ENCODE measurements at regions not wholly inside any gene's neighbourhood (a gene's known extent, or its start where the extent isn't known, plus 50 kb on each side); places are given as distances from the start of the nearest gene placed in this dataset.
"Not testable (repeated sequence)": the region's sequence is repeated elsewhere in the genome, so short reads cannot be mapped to it uniquely, and the experiment has no call there.

- H3K9me3 Mint-ChIP-seq; DNase-seq; H3K36me3 Mint-ChIP-seq (ENCODE audit: low read depth); H3K27ac Mint-ChIP-seq; H3K27me3 Mint-ChIP-seq (ENCODE audit: insufficient read depth); H3K4me3 Mint-ChIP-seq; H3K4me1 Mint-ChIP-seq (ENCODE audit: low read depth): not testable (repeated sequence)
These were observed 1332.0 kb downstream of the CDH12 start for GRCh38 chr5:21521157-21521556.

GRCh38 chr5:21496926-21497325, 1356.2 kb downstream of the CDH12 start:
- not testable (repeated sequence) for H3K9me3 Mint-ChIP-seq; H3K4me1 Mint-ChIP-seq (ENCODE audit: low read depth); DNase-seq; H3K27ac Mint-ChIP-seq; H3K4me3 Mint-ChIP-seq; H3K27me3 Mint-ChIP-seq (ENCODE audit: insufficient read depth); H3K36me3 Mint-ChIP-seq (ENCODE audit: low read depth)

- not testable (repeated sequence) for H3K9me3 Mint-ChIP-seq; H3K4me1 Mint-ChIP-seq (ENCODE audit: low read depth); H3K27ac Mint-ChIP-seq; DNase-seq; H3K36me3 Mint-ChIP-seq (ENCODE audit: low read depth); H3K27me3 Mint-ChIP-seq (ENCODE audit: insufficient read depth); H3K4me3 Mint-ChIP-seq
These were observed 1357.1 kb downstream of the CDH12 start for GRCh38 chr5:21496056-21496455.

- not testable (repeated sequence) for H3K4me3 Mint-ChIP-seq; H3K36me3 Mint-ChIP-seq (ENCODE audit: low read depth); H3K9me3 Mint-ChIP-seq; H3K27ac Mint-ChIP-seq; DNase-seq; H3K27me3 Mint-ChIP-seq (ENCODE audit: insufficient read depth); H3K4me1 Mint-ChIP-seq (ENCODE audit: low read depth)
These were observed 1357.9 kb downstream of the CDH12 start for GRCh38 chr5:21495235-21495634.

- H3K4me1 Mint-ChIP-seq (ENCODE audit: low read depth); DNase-seq; H3K27ac Mint-ChIP-seq; H3K27me3 Mint-ChIP-seq (ENCODE audit: insufficient read depth); H3K4me3 Mint-ChIP-seq; H3K36me3 Mint-ChIP-seq (ENCODE audit: low read depth); H3K9me3 Mint-ChIP-seq: not testable (repeated sequence)
These were observed 1359.1 kb downstream of the CDH12 start for GRCh38 chr5:21494033-21494432.

GRCh38 chr5:21491182-21491581, 1362.0 kb downstream of the CDH12 start:
- H3K27ac Mint-ChIP-seq; H3K27me3 Mint-ChIP-seq (ENCODE audit: insufficient read depth); H3K4me1 Mint-ChIP-seq (ENCODE audit: low read depth): not testable (repeated sequence)

GRCh38 chr5:21488828-21489227, 1364.3 kb downstream of the CDH12 start:
- not testable (repeated sequence) for H3K36me3 Mint-ChIP-seq (ENCODE audit: low read depth); DNase-seq; H3K4me1 Mint-ChIP-seq (ENCODE audit: low read depth); H3K4me3 Mint-ChIP-seq; H3K27ac Mint-ChIP-seq; H3K9me3 Mint-ChIP-seq; H3K27me3 Mint-ChIP-seq (ENCODE audit: insufficient read depth)

More at GRCh38 chr5:21491182-21491581, 1362.0 kb downstream of the CDH12 start:
- not testable (repeated sequence) for H3K9me3 Mint-ChIP-seq; H3K36me3 Mint-ChIP-seq (ENCODE audit: low read depth); H3K4me3 Mint-ChIP-seq; DNase-seq

- DNase-seq; H3K9me3 Mint-ChIP-seq; H3K4me3 Mint-ChIP-seq; H3K4me1 Mint-ChIP-seq (ENCODE audit: low read depth); H3K36me3 Mint-ChIP-seq (ENCODE audit: low read depth); H3K27ac Mint-ChIP-seq; H3K27me3 Mint-ChIP-seq (ENCODE audit: insufficient read depth): not testable (repeated sequence)
- TF ChIP-seq CTCF (IDR thresholded peaks at IDR 0.05), result peak; percentile 61
These were observed 1367.6 kb downstream of the CDH12 start for GRCh38 chr5:21485458-21486000.

GRCh38 chr5:21484498-21484889, 1368.7 kb downstream of the CDH12 start:
- H3K4me1 Mint-ChIP-seq (ENCODE audit: low read depth); H3K27ac Mint-ChIP-seq; DNase-seq; H3K36me3 Mint-ChIP-seq (ENCODE audit: low read depth); H3K9me3 Mint-ChIP-seq; H3K4me3 Mint-ChIP-seq; H3K27me3 Mint-ChIP-seq (ENCODE audit: insufficient read depth): not testable (repeated sequence)

- H3K4me1 Mint-ChIP-seq (ENCODE audit: low read depth); H3K9me3 Mint-ChIP-seq; H3K27ac Mint-ChIP-seq; H3K4me3 Mint-ChIP-seq; DNase-seq; H3K36me3 Mint-ChIP-seq (ENCODE audit: low read depth); H3K27me3 Mint-ChIP-seq (ENCODE audit: insufficient read depth): not testable (repeated sequence)
These were observed 1369.2 kb downstream of the CDH12 start for GRCh38 chr5:21483790-21484497.

- not testable (repeated sequence) for H3K27me3 Mint-ChIP-seq (ENCODE audit: insufficient read depth); H3K4me3 Mint-ChIP-seq; H3K4me1 Mint-ChIP-seq (ENCODE audit: low read depth); H3K9me3 Mint-ChIP-seq; H3K27ac Mint-ChIP-seq; H3K36me3 Mint-ChIP-seq (ENCODE audit: low read depth); DNase-seq
These were observed 1370.0 kb downstream of the CDH12 start for GRCh38 chr5:21482983-21483650.

GRCh38 chr5:21482522-21482921, 1370.6 kb downstream of the CDH12 start:
- not testable (repeated sequence) for H3K4me1 Mint-ChIP-seq (ENCODE audit: low read depth); H3K27me3 Mint-ChIP-seq (ENCODE audit: insufficient read depth); H3K9me3 Mint-ChIP-seq; H3K27ac Mint-ChIP-seq; H3K4me3 Mint-ChIP-seq; DNase-seq; H3K36me3 Mint-ChIP-seq (ENCODE audit: low read depth)
